SU-DHL-6 (cell line): ENCODE measurements at regions not wholly inside any gene's neighbourhood (a gene's known extent, or its start where the extent isn't known, plus 50 kb on each side); places are given as distances from the start of the nearest gene placed in this dataset.

Experiments used
- H2AFZ ChIP-seq: fragments of 200-600 bp; sonication (generic); 2 replicates; pipeline ENCODE4 v1.6.1; 2014; ENCODE audit warnings: low read depth, mild to moderate bottlenecking, moderate library complexity, mixed read lengths, antibody characterized with exemption, low read length; ENCODE audit not compliant: severe bottlenecking
- H3F3A ChIP-seq: fragments of 200-600 bp; shearing (Covaris generic); 2 replicates; pipeline ENCODE4 v1.6.0; 2016; ENCODE audit warnings: antibody characterized with exemption, mild to moderate bottlenecking; ENCODE audit not compliant: insufficient read depth
- H3K27ac ChIP-seq: fragments of 200-600 bp; sonication (generic); 2 replicates; pipeline ENCODE4 v1.5.1; 2016; ENCODE audit warnings: low read depth, mild to moderate bottlenecking, low read length, moderate library complexity, mixed read lengths
- H3K27me3 ChIP-seq: fragments of 200-600 bp; sonication (generic), shearing (Covaris generic); 2 replicates; pipeline ENCODE4 v1.6.0; 2014; ENCODE audit warnings: mild to moderate bottlenecking, low read length
- H3K36me3 ChIP-seq: fragments of 200-600 bp; sonication (generic); 2 replicates; pipeline ENCODE4 v1.6.1; 2014; ENCODE audit warnings: mild to moderate bottlenecking, low read length, mixed read lengths
- H3K4me2 ChIP-seq: fragments of 300-600, 200-600 bp; shearing (Covaris generic), sonication (generic); 2 replicates; pipeline ENCODE4 v1.6.0; 2014; ENCODE audit warnings: low read length, low read depth, mild to moderate bottlenecking; ENCODE audit not compliant: poor library complexity, severe bottlenecking
- H3K4me3 ChIP-seq: fragments of 200-600 bp; sonication (generic); 2 replicates; pipeline ENCODE4 v1.5.1; 2014; ENCODE audit warnings: antibody characterized with exemption, low read length, mild to moderate bottlenecking, mixed read lengths; ENCODE audit not compliant: insufficient read depth, poor library complexity, severe bottlenecking
- H3K79me2 ChIP-seq: fragments of 200-600 bp; sonication (generic); 2 replicates; pipeline ENCODE4 v1.6.1; 2014; ENCODE audit warnings: mild to moderate bottlenecking, low read length, moderate library complexity; ENCODE audit not compliant: insufficient read depth
- H3K9ac ChIP-seq: fragments of 200-600 bp; sonication (generic); 2 replicates; pipeline ENCODE4 v1.7.0; 2014; ENCODE audit warnings: mild to moderate bottlenecking, low read length
- H3K9me2 ChIP-seq: fragments of 200-600 bp; sonication (generic); replicated peaks from 2 replicates; pipeline ENCODE4 v1.6.1; 2014; ENCODE audit warnings: low read length; ENCODE audit not compliant: insufficient read depth
- H3K9me3 ChIP-seq: fragments of 200-600 bp; sonication (generic); 2 replicates; pipeline ENCODE4 v1.6.1; 2014; ENCODE audit warnings: low read length, mixed read lengths; ENCODE audit not compliant: insufficient read depth
- H4K20me1 ChIP-seq: fragments of 200-600 bp; sonication (generic); 2 replicates; pipeline ENCODE4 v1.6.1; 2014; ENCODE audit warnings: low read depth, mild to moderate bottlenecking, antibody characterized with exemption, low read length, moderate library complexity, mixed read lengths
- CTCF ChIP-seq: fragments of 200-600 bp; sonication (generic); IDR thresholded peaks from one replicate; pipeline ENCODE4 v1.5.1; 2017; ENCODE audit warnings: antibody characterized with exemption, mild to moderate bottlenecking, low read length, moderate library complexity; ENCODE audit not compliant: insufficient read depth, poor library complexity, severe bottlenecking
- EZH2phosphoT487 ChIP-seq: fragments of 200-600 bp; sonication (generic), shearing (Covaris generic); conservative IDR thresholded peaks from 2 replicates; pipeline ENCODE4 v1.6.1; 2018; ENCODE audit warnings: mild to moderate bottlenecking, antibody characterized with exemption, low read length, moderate library complexity, mixed read lengths

- Histone ChIP-seq H3F3A (no peaks in the 10 kb centered on the region), H3K36me3 (no peaks in the 10 kb centered on the region), H3K27ac (no peak overlapping the region), H4K20me1 (no peaks in the 10 kb centered on the region), H2AFZ (no peak overlapping the region), H3K9me2 (no peaks in the 10 kb centered on the region), H3K4me2 (no peak overlapping the region), H3K79me2 (no peaks in the 10 kb centered on the region), H3K27me3 (no peaks in the 10 kb centered on the region), H3K9ac (no peak overlapping the region), H3K9me3 (no peaks in the 10 kb centered on the region), H3K4me3 (no peak overlapping the region)
- TF ChIP-seq CTCF (no peak), EZH2phosphoT487 (no peak)
Observed at GRCh38 chr5:116702776-116703175, 128.2 kb upstream of the SEMA6A start.

GRCh38 chr5:116699332-116699731 lies 124.7 kb upstream of the SEMA6A start:
- Histone ChIP-seq H4K20me1 (no peaks in the 10 kb centered on the region), H3K79me2 (no peaks in the 10 kb centered on the region), H3K9me3 (no peaks in the 10 kb centered on the region), H3F3A (no peaks in the 10 kb centered on the region), H3K27ac (no peak overlapping the region), H3K27me3 (no peaks in the 10 kb centered on the region), H3K9me2 (no peaks in the 10 kb centered on the region), H3K36me3 (no peaks in the 10 kb centered on the region), H3K9ac (no peak overlapping the region), H3K4me2 (no peak overlapping the region), H3K4me3 (no peak overlapping the region), H2AFZ (no peak overlapping the region)
- TF ChIP-seq CTCF (no peak), EZH2phosphoT487 (no peak)

GRCh38 chr5:116696366-116696765 lies 121.7 kb upstream of the SEMA6A start:
- Histone ChIP-seq H3K36me3 (no peaks in the 10 kb centered on the region), H3K9ac (no peak overlapping the region), H4K20me1 (no peaks in the 10 kb centered on the region), H3K27ac (no peak overlapping the region), H3K4me2 (no peak overlapping the region), H3K4me3 (no peak overlapping the region), H3K27me3 (no peaks in the 10 kb centered on the region), H3F3A (no peaks in the 10 kb centered on the region), H3K9me2 (peaks cover 3% of the 10 kb centered on the region; the same call in 1 of the 2 replicates), H2AFZ (no peak overlapping the region), H3K9me3 (no peaks in the 10 kb centered on the region), H3K79me2 (no peaks in the 10 kb centered on the region)
- no peak for TF ChIP-seq EZH2phosphoT487
- no peak for TF ChIP-seq CTCF
